ENCODE measurements at regions not wholly inside any gene's neighbourhood (a gene's known extent, or its start where the extent isn't known, plus 50 kb on each side); places are given as distances from the start of the nearest gene placed in this dataset.

DNA sequence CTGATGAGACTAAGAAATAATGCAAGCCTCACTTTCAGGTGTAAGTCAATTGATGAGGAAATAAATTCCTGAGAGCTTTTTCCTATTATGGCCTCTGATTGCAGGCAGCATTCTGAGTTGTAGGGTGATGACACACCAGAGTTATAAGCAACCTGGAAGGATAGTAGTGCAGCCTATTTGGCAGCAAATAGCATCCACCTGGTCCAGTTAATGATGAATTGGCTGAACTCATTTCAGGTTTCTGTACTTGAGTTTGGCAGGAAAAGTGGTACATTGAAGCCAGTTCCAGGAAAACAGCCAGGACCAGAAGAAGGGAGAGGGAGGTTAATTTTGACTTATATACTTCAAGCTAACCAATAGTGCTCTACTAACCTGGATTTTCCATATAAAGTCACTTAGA is 316.8 kb downstream of the NAF1 start:
- TF ChIP-seq ZNF274 (IDR thresholded peaks at IDR 0.05; ENCODE audit: low read depth, low read length) = no peak
- TF ChIP-seq SUZ12 (IDR thresholded peaks at IDR 0.05; ENCODE audit: extremely low read depth, insufficient read depth, insufficient read length) = no peak
- no peak for TF ChIP-seq YY1 (IDR thresholded peaks at IDR 0.05; ENCODE audit: insufficient read depth, insufficient read length)

Measured in NT2/D1 (cell line).